C4-2B (cell line): ENCODE measurements at regions not wholly inside any gene's neighbourhood (a gene's known extent, or its start where the extent isn't known, plus 50 kb on each side); places are given as distances from the start of the nearest gene placed in this dataset.

Experiments
- ZFX ChIP-seq: fragments of 450-650 bp; IDR thresholded peaks from 2 replicates; pipeline ENCODE4 v1.6.1; 2017
- TF ChIP-seq, protein P1 (sequence below): fragments of 450-650 bp; conservative IDR thresholded peaks from 2 replicates; pipeline ENCODE4 v1.5.1; 2017; ENCODE audit warnings: mild to moderate bottlenecking

DNA sequence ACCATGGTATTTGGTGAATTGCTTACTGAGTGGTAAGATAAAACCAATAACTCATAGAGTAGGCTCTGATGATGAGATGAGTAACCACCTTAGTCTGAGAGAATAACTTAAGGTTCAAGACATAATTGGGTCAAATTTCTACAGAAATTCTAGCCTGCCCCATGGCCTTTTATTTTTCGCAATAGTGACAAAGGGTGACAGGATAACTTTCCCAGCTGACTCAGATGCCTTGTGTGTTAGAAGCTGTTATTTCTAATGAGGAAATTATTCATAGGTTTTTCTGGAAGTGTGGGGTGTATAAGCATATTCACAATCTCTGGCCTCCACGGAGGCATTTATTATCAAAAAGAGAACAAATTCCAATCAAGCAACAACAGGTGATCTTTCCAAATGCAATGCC lies 159.0 kb downstream of the NUP35 start:
- TF ChIP-seq ZFX: no peak
- TF ChIP-seq, protein P1, sequence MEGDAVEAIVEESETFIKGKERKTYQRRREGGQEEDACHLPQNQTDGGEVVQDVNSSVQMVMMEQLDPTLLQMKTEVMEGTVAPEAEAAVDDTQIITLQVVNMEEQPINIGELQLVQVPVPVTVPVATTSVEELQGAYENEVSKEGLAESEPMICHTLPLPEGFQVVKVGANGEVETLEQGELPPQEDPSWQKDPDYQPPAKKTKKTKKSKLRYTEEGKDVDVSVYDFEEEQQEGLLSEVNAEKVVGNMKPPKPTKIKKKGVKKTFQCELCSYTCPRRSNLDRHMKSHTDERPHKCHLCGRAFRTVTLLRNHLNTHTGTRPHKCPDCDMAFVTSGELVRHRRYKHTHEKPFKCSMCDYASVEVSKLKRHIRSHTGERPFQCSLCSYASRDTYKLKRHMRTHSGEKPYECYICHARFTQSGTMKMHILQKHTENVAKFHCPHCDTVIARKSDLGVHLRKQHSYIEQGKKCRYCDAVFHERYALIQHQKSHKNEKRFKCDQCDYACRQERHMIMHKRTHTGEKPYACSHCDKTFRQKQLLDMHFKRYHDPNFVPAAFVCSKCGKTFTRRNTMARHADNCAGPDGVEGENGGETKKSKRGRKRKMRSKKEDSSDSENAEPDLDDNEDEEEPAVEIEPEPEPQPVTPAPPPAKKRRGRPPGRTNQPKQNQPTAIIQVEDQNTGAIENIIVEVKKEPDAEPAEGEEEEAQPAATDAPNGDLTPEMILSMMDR: no peak
